ENCODE measurements at regions not wholly inside any gene's neighbourhood (a gene's known extent, or its start where the extent isn't known, plus 50 kb on each side); places are given as distances from the start of the nearest gene placed in this dataset.

- no peak for DNase-seq (ENCODE audit: low read depth)
- TF ChIP-seq MAX (IDR thresholded peaks at IDR 0.05; ENCODE audit: low read depth, low read length): no peak
- TF ChIP-seq MYC (IDR thresholded peaks at IDR 0.05; ENCODE audit: low read depth, low read length): no peak
- no peak for TF ChIP-seq POLR2A (IDR thresholded peaks at IDR 0.05; ENCODE audit: extremely low read depth, insufficient read length)
- TF ChIP-seq, protein P1, sequence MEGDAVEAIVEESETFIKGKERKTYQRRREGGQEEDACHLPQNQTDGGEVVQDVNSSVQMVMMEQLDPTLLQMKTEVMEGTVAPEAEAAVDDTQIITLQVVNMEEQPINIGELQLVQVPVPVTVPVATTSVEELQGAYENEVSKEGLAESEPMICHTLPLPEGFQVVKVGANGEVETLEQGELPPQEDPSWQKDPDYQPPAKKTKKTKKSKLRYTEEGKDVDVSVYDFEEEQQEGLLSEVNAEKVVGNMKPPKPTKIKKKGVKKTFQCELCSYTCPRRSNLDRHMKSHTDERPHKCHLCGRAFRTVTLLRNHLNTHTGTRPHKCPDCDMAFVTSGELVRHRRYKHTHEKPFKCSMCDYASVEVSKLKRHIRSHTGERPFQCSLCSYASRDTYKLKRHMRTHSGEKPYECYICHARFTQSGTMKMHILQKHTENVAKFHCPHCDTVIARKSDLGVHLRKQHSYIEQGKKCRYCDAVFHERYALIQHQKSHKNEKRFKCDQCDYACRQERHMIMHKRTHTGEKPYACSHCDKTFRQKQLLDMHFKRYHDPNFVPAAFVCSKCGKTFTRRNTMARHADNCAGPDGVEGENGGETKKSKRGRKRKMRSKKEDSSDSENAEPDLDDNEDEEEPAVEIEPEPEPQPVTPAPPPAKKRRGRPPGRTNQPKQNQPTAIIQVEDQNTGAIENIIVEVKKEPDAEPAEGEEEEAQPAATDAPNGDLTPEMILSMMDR (IDR thresholded peaks at IDR 0.05; ENCODE audit: low read depth, low read length): no peak
- H3K4me3 ChIP-seq (ENCODE audit: low read depth, low read length): no peak overlapping the region
Measured at GRCh38 chr14:49008363-49008762, 577.8 kb downstream of the RPS29 start.

DNA sequence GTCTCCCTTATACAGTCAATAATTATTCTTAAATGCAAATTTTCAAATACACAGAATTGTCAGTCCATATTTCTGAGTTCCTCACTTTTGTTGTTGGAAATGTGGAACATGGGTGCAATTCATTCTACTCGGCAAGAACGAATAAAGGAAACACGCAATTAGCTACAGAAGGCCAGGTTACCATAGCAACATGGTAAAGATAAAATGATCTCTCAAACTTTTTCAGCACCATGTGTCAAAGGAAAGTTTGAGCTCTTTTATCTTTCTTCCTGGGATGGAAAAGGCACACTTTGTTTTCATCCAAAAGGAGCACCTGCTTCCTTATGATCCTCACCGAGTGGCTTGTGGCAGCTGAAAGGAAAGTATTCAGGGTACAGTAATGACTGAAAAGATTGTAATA is 595.0 kb downstream of the RPS29 start:
- no peak overlapping the region for H3K4me3 ChIP-seq (ENCODE audit: low read depth, low read length)
- DNase-seq (ENCODE audit: low read depth): no peak
- no peak for TF ChIP-seq MYC (IDR thresholded peaks at IDR 0.05; ENCODE audit: low read depth, low read length)
- TF ChIP-seq, protein P1 (IDR thresholded peaks at IDR 0.05; ENCODE audit: low read depth, low read length): no peak
- no peak for TF ChIP-seq POLR2A (IDR thresholded peaks at IDR 0.05; ENCODE audit: extremely low read depth, insufficient read length)
- no peak for TF ChIP-seq MAX (IDR thresholded peaks at IDR 0.05; ENCODE audit: low read depth, low read length)

DNA sequence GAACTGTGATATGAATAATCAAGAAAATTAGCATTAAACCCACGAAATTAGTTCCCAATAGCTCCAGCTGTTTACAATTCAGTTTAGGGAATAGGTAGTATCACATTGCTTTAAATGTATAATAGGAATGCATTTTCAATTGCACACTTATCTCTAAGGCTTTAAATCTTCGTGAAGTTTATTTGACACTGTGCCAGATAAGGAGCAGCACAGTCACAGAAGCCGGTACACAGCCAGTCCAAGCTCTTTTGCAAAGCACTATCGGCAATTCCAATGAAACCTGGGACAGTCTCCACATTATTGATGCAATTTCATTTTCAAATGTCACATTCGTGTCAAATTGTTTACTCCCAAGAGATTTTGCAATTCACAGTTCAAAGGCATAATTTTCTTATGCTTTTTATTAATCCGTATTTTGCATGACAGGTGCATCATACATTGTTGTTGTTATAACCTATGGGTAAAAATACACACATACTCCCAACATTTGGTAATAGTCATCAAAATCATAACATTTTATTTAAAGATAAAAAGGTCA is 602.8 kb downstream of the RPS29 start:
- no peak for DNase-seq (ENCODE audit: low read depth)
- no peak for TF ChIP-seq POLR2A (IDR thresholded peaks at IDR 0.05; ENCODE audit: extremely low read depth, insufficient read length)
- TF ChIP-seq MAX (IDR thresholded peaks at IDR 0.05; ENCODE audit: low read depth, low read length): no peak
- TF ChIP-seq MYC (IDR thresholded peaks at IDR 0.05; ENCODE audit: low read depth, low read length): no peak
- TF ChIP-seq, protein P1 (IDR thresholded peaks at IDR 0.05; ENCODE audit: low read depth, low read length): no peak
- no peak overlapping the region for H3K4me3 ChIP-seq (ENCODE audit: low read depth, low read length)

GRCh38 chr14:48974994-48975393 is 611.2 kb downstream of the RPS29 start:
- DNase-seq (ENCODE audit: low read depth): peak; percentile 2
- TF ChIP-seq, protein P1 (IDR thresholded peaks at IDR 0.05; ENCODE audit: low read depth, low read length): peak; percentile 23
- no peak for TF ChIP-seq POLR2A (IDR thresholded peaks at IDR 0.05; ENCODE audit: extremely low read depth, insufficient read length)
- H3K4me3 ChIP-seq (ENCODE audit: low read depth, low read length): no peak overlapping the region

GRCh38 chr14:48973151-48973550 is 613.0 kb downstream of the RPS29 start:
- no peak overlapping the region for H3K4me3 ChIP-seq (ENCODE audit: low read depth, low read length)
- TF ChIP-seq MYC (IDR thresholded peaks at IDR 0.05; ENCODE audit: low read depth, low read length): no peak
- no peak for TF ChIP-seq MAX (IDR thresholded peaks at IDR 0.05; ENCODE audit: low read depth, low read length)
- no peak for TF ChIP-seq POLR2A (IDR thresholded peaks at IDR 0.05; ENCODE audit: extremely low read depth, insufficient read length)
- TF ChIP-seq, protein P1 (IDR thresholded peaks at IDR 0.05; ENCODE audit: low read depth, low read length): no peak
- DNase-seq (ENCODE audit: low read depth): no peak

- no peak for TF ChIP-seq POLR2A (IDR thresholded peaks at IDR 0.05; ENCODE audit: extremely low read depth, insufficient read length)
- TF ChIP-seq, protein P1 (IDR thresholded peaks at IDR 0.05; ENCODE audit: low read depth, low read length): no peak
- no peak for TF ChIP-seq MAX (IDR thresholded peaks at IDR 0.05; ENCODE audit: low read depth, low read length)
- no peak for TF ChIP-seq MYC (IDR thresholded peaks at IDR 0.05; ENCODE audit: low read depth, low read length)
- no peak for DNase-seq (ENCODE audit: low read depth)
- H3K4me3 ChIP-seq (ENCODE audit: low read depth, low read length): no peak overlapping the region
Measured at GRCh38 chr14:48970943-48971342, 615.2 kb downstream of the RPS29 start.
